Endothelial cell of hepatic sinusoid (primary cell): ENCODE measurements at regions not wholly inside any gene's neighbourhood (a gene's known extent, or its start where the extent isn't known, plus 50 kb on each side); places are given as distances from the start of the nearest gene placed in this dataset.

Experiments
- in situ Hi-C: cut with HindIII; loops from 2 replicates; pipeline ENCODE4 v1.10.0; 2017; ENCODE audit warnings: low sequenced_read_pairs

GRCh38 chr3:155029941-155030340 is 50.2 kb upstream of the MME start:
- in situ Hi-C loops, result loop anchor here (5.0 kb wide), 1 partner anchor 47 kb away; no protein-coding TSS in a partner anchor

GRCh38 chr3:155026999-155027591 is 53.0 kb upstream of the MME start:
- in situ Hi-C loops, result no loop called here

- in situ Hi-C loops, result no loop called here
These were observed 56.0 kb upstream of the MME start for GRCh38 chr3:155024006-155024638.

- in situ Hi-C loops, result no loop called here
These were observed 57.2 kb upstream of the MME start for GRCh38 chr3:155022896-155023295.

DNA sequence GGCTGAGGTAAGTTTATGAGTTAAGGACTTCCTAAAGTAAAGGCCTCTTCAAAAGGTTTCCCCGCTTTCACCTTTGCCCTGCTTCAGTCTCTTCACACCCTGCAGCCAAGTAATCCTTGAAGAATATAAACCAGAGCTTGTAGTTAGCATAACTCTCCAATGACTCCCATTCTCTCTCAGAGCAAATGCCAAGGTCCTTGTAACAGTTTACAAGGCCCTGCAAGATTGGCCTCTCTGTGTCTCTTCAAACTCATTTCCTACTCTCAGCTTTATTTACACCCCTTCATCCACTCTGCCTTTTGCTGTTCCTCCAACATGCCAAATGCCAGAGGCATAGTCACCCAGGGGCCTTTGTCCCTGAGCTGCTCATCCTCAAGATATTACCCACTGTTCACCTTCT is 60.5 kb upstream of the MME start:
- in situ Hi-C loops, result no loop called here

DNA sequence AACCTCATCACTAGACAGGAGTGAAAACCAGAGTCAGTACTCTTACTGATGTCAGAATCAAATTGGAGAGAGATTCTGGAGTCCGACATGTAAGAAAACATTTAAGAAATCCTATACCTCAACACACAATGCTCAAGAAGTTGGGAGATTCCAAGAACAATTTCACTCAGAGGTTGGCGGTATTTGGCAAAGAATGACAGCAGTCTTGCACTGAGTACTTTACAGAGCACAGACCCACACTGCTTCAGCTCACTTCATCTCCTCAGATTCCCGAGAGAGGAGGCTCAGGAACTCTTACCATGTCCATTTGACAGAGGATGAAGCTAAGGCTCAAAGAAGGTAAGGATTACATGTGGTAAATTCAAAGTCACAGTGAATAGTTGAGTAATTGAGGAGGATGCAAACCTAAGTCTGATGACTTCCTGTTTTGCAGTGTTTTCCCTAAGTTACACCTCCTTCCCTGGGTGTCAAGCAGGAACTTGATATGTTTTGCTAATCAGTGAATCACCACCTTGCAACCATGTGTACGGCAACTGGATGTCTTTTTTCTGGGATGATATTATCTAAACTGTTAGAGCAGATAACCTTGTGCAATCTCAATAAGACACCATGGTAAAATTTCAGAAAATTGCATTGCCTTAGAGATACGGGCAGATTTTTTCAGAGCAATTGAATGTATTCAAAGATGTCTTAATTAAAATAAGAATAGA is 61.3 kb upstream of the MME start:
- in situ Hi-C loops, result no loop called here

DNA sequence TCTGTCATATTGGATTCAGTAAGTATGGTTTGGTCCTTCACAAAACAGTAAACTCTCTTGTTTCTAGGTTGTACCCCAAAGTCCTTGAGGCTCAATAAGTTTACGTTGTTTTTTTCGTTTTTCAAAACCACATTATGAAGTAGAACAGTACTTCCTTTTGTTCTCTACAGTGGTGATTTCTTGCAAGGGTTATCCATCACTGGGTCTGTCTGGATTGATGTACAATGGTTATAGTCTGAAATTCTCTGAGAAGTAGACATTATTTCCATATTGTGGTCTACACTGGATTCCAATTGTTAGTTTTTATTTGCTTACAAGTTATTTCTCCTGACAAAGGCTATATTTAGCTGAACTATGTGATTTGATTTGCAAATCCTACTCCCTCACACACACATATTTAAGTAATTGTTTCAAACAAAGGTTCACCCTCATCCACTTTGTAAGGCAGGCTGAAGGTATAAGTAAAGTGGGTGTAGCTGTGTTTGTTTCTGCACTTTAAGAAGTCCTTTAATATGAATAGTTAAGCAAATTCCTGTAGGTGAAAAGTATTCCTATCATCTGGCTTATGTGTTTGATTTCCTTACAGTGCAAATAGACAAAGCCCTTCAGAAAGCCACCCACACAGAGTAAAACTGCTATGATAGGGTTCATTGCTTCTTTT is 64.2 kb upstream of the MME start:
- in situ Hi-C loops, result no loop called here

DNA sequence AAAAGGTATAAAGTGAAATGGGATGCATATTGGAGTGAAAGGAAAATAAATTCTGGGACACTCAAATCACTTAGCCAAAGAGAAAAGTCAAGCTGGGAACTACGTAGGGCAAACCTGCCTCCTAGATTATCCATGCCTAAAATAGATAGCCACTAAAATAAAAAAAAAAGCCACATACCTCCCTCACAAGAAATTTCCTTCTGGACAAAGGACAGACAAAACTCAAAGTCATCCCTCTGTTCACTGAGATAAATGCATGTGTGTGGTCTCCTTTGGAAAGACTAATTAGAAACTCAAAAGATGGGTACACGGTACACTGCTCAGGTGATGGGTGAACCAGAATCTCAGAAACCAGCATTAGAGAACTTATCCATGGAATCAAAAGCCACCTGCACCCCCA is 65.2 kb upstream of the MME start:
- in situ Hi-C loops, result no loop called here

DNA sequence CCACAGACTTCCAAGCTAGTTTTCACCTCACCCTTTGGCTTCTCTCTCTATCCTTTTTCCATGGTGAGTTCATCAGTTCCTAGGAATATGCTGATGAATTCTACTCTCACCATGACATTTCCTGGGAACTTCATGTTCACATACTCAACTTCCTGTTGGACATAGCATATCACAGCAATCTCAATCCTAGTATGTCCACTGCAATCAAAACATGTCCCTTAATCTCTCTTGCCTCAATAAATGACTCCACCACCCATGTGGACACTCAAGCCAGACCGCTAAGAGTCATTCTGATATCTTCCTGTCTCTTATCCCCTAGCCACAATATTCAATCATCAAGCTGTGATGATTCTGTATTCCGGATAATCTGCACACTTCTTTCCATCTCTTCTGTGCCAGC is 66.7 kb upstream of the MME start:
- in situ Hi-C loops, result no loop called here

DNA sequence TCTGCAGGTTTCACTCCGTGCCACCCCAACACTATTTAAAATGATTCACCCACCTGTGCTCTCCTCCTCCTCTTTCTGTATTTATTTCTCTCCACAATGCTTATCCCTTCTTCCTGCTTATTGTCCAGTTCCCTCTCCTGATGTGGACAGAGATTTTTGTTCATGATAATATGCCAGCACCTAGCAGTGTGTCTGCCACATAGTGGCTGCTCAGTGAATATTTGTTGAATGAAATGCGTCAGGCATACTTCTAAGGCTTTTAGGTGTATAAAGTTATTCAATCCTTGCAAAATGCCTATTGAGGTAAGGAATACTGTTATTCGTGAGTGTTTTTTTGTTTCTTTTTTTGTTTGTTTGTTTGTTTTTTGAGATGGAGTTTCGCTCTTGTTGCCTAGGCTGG is 67.5 kb upstream of the MME start:
- in situ Hi-C loops, result no loop called here

GRCh38 chr3:155010416-155010815 is 69.7 kb upstream of the MME start:
- in situ Hi-C loops, result no loop called here

DNA sequence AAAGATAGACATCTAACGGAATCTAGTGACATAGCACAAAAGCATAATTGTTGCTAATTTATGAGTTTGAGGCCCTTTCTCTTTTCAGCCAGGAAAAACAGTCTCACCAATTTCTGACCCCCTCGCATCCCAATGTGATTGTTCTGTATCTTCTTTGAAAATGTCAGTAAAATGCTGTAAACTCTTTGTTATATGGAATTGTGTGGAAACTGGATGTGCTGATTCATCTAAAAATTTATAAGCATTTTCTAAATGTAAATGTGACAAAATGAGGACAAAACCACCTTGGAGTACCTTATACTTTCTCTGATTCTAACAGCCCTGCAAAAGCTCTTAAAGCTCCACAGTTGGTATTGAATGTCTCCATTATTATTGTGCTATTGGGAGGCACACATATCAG is 70.9 kb upstream of the MME start:
- in situ Hi-C loops, result no loop called here

DNA sequence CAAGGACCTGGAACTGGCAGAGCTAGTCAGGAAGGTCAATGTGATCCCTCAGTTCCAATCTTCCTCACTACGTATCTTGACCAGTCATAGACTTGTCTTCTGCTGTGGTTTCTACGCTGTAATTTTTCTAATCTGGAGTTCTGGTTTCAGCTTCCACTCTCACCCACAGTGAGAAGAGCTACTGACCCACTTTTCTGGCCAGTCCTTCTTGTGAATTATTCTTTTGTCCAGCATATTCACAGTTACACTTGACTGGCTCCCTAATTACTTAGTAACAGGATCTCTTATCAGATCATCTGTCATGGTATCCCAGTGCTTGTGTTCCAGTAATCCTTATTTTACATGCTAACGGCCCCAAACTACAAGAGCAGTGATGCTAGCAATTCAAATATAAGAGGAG is 72.4 kb upstream of the MME start:
- in situ Hi-C loops, result no loop called here

- in situ Hi-C loops, result no loop called here
These were observed 78.7 kb upstream of the MME start for GRCh38 chr3:155001289-155002010.

DNA sequence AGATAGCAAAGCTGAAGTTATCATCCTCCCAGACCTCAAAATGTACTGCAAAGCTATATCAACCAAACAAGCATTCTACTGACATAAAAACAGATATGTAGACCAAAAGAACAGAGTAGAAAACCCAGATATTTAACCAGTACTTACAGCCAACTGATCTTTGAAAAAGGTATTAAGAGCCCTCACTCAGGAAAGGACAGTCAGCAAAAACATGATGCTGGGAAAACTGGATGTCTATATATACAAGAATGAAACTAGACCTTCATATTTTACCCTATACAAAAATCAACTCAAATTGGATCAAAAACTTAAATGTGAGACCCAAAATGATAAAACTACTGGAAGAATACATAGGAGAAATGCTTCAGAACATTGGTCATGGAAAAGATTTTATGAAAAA is 87.5 kb upstream of the MME start:
- in situ Hi-C loops, result no loop called here

GRCh38 chr3:154990543-154990942 is 89.6 kb upstream of the MME start:
- in situ Hi-C loops, result no loop called here

DNA sequence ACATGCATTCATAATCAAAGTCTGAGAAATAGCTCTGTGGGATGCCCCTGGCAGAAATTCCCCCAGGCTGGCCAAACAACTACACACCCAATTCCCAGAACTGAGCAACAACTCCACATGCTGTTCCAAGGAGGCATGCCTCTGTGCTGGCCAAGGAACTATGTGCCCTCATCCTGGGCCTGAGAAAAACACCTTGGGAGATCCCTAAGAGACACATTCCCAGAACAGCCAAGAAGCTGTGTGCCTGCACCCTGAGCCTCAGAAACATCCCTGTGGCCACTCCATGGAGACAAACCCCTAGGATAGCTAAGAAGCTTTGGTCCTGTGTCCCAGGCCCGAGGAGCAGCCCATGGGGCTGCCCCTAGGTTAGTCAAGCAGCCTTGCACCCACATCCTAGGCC is 92.3 kb upstream of the MME start:
- in situ Hi-C loops, result no loop called here

DNA sequence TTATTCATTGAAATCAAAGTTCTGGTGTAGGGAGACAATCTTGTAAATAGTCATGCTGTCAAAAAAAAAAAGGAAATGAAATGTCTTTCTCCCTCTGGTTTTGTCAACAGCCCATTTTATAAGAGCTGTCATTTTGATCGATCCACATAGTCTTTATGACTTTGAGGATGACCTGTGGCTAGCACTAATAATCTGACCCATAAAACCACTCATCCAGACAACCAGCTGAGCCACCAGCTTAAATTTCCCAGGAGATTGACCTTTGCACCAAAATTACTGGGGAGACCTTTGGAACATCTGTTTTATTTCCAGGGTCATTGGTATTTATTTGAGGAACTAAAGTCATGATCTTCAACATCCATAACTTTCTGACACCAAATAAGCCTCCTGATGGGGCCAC is 98.5 kb upstream of the MME start:
- in situ Hi-C loops, result no loop called here

GRCh38 chr3:154981201-154981600 is 98.9 kb upstream of the MME start:
- in situ Hi-C loops, result no loop called here

GRCh38 chr3:154979331-154979730 is 100.8 kb upstream of the MME start:
- in situ Hi-C loops, result no loop called here

GRCh38 chr3:154977666-154978065 is 102.5 kb upstream of the MME start:
- in situ Hi-C loops, result no loop called here
